ENCODE measurements at regions not wholly inside any gene's neighbourhood (a gene's known extent, or its start where the extent isn't known, plus 50 kb on each side); places are given as distances from the start of the nearest gene placed in this dataset.

DNA sequence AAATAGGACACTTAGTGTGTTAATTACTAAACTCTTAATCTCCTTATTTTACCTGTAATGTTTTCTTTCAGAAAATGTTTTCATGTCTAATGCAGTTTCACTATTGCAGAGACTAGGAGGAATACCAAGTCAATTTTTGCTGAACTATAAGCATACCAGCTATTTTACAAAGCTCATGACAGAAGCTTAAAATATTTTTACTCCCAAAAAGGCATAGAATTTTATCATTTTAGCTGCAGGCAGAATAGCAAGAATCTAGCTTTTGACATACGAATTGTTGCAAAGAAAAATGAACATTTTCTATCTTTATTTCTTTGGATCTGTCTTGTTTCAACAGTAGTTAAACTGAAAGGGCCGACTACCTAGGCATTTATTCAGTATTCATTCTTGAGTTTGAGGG is 366.9 kb downstream of the FAT3 start:
- TF ChIP-seq, protein P1, sequence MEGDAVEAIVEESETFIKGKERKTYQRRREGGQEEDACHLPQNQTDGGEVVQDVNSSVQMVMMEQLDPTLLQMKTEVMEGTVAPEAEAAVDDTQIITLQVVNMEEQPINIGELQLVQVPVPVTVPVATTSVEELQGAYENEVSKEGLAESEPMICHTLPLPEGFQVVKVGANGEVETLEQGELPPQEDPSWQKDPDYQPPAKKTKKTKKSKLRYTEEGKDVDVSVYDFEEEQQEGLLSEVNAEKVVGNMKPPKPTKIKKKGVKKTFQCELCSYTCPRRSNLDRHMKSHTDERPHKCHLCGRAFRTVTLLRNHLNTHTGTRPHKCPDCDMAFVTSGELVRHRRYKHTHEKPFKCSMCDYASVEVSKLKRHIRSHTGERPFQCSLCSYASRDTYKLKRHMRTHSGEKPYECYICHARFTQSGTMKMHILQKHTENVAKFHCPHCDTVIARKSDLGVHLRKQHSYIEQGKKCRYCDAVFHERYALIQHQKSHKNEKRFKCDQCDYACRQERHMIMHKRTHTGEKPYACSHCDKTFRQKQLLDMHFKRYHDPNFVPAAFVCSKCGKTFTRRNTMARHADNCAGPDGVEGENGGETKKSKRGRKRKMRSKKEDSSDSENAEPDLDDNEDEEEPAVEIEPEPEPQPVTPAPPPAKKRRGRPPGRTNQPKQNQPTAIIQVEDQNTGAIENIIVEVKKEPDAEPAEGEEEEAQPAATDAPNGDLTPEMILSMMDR (IDR thresholded peaks at IDR 0.05): no peak
- no peak for TF ChIP-seq POLR2A (IDR thresholded peaks at IDR 0.05)

Data from esophagus squamous epithelium (tissue), 4 donors.